ENCODE measurements at regions not wholly inside any gene's neighbourhood (a gene's known extent, or its start where the extent isn't known, plus 50 kb on each side); places are given as distances from the start of the nearest gene placed in this dataset.
A peak's percentile ranks its signal among the peaks of the same experiment; 100 is the strongest.

DNA sequence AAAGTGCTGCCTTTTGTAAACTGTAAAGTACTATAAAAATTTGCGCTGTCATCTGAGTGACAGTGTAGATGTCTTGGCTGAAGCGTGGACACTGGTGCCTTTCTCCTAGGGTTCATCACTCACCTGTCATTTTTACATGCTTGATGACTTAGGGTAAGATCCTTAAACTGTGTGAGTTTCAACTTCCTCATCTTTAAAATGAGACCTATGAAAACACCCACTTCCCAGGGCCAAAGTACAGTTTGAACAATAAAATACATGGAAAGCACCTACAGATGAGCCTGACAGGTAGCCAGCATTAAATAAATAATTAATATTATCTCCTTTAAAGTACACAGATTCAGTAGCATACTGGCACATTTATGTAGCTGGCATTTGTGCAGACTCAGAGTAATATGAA is 309.9 kb downstream of the CHRM3 start:
- no peaks in the 10 kb centered on the region for H3K9me3 ChIP-seq
- no peaks in the 10 kb centered on the region for H3K27me3 ChIP-seq
- TF ChIP-seq, protein P1, sequence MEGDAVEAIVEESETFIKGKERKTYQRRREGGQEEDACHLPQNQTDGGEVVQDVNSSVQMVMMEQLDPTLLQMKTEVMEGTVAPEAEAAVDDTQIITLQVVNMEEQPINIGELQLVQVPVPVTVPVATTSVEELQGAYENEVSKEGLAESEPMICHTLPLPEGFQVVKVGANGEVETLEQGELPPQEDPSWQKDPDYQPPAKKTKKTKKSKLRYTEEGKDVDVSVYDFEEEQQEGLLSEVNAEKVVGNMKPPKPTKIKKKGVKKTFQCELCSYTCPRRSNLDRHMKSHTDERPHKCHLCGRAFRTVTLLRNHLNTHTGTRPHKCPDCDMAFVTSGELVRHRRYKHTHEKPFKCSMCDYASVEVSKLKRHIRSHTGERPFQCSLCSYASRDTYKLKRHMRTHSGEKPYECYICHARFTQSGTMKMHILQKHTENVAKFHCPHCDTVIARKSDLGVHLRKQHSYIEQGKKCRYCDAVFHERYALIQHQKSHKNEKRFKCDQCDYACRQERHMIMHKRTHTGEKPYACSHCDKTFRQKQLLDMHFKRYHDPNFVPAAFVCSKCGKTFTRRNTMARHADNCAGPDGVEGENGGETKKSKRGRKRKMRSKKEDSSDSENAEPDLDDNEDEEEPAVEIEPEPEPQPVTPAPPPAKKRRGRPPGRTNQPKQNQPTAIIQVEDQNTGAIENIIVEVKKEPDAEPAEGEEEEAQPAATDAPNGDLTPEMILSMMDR (IDR thresholded peaks at IDR 0.05) = no peak
- intact Hi-C loops (cut with DNase I) = no loop called here
- ATAC-seq (no peak), DNase-seq (no peak)
- no peaks in the 10 kb centered on the region for H3K36me3 ChIP-seq
- H3K4me3 ChIP-seq = no peak overlapping the region
- H3K4me1 ChIP-seq = no peaks in the 10 kb centered on the region
- no peak overlapping the region for H3K27ac ChIP-seq

DNA sequence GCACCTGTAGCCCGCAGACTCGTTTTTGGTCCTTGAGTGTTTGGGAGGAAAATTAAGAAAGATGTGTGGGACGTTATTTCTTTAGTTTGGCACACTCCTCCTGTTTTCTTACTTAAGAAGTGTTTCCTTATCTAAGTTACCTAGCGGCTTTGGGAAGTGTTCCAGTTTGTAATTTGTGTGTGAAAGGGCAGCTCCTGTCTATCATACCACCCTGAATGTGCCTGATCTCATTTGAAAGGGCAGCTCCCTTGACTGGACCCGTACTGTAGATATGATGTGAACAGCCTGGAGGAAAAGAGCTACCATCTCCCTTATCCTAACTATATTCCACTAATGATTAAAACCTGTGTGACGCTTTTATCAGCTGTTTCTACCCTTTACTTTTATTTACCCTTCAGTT is 314.3 kb downstream of the CHRM3 start:
- DNase-seq (no peak), ATAC-seq (peak; percentile 43)
- TF ChIP-seq, protein P1 (IDR thresholded peaks at IDR 0.05) = no peak
- Histone ChIP-seq H3K4me3 (no peak overlapping the region), H3K27me3 (no peaks in the 10 kb centered on the region), H3K9me3 (no peaks in the 10 kb centered on the region), H3K36me3 (no peaks in the 10 kb centered on the region), H3K4me1 (no peaks in the 10 kb centered on the region), H3K27ac (no peak overlapping the region)
- intact Hi-C loops (cut with DNase I) = no loop called here

DNA sequence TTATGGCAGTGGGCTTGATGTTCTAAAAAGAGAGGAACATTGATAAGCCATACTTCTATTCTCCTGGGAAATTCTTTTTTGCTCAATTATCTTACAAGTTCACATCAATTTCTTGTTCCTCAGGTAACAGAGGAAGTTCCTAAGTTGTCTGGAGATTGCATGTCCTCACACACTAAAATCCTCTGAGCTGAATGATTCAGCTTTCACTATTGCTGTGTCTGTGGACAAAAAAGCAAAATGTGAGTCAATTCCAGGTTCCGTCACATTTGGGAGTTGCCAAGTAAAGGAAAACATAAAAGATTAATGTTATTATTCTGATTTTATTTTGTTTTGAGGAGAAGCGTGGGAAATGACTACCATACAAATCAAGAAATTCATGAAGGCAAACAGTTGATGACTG is 316.7 kb downstream of the CHRM3 start:
- DNase-seq (no peak), ATAC-seq (no peak)
- Histone ChIP-seq H3K36me3 (no peaks in the 10 kb centered on the region), H3K9me3 (no peaks in the 10 kb centered on the region), H3K4me1 (no peaks in the 10 kb centered on the region), H3K4me3 (no peak overlapping the region), H3K27ac (no peak overlapping the region), H3K27me3 (no peaks in the 10 kb centered on the region)
- intact Hi-C loops (cut with DNase I) = no loop called here
- TF ChIP-seq, protein P1 (IDR thresholded peaks at IDR 0.05) = no peak

DNA sequence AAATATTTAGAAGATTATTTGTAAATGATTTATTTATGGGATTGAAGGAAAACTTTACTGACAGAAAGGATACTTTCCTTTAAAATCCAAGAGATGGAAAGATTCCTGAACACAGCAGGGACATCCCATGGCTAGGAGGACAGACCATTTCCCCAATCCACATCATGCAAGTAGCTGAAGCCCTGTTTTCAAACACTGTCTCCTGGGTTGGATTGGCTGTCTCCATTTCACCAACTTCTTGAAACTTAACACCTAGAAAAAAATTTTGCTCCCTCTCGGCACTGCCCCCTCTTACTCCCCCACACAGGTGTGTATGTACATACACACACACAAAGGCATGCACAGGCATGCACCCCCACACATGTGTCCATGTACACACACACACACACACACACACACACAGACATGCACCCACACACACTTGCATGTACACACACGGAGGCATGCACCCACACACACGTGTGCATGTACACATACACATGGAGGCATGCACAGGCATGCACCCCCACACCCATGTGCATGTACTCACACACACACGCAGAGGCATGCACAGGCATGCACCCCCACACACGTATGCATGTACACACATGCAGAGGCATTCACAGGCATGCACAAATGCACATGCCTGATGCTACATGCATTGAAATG is 320.0 kb downstream of the CHRM3 start:
- intact Hi-C loops (cut with DNase I) = no loop called here

DNA sequence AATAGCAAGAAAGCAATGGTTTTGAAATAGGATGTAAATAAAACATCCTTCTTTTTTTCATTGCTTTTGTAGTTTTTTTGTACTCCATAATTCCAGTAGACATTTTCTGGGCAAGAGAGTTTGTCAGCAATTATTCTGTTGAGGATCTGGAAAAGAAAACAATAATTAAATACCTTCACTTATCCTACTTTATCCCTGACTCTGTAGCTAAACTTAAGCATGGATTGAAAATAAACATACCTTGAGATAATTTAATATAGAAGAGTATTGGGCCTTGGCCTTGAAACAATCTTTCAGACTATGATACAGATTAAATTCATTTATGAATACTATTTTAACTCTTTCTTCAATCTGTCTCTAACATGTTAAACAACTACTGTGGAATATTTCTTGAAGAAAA is 321.2 kb downstream of the CHRM3 start:
- DNase-seq (no peak), ATAC-seq (no peak)
- Histone ChIP-seq H3K4me1 (no peaks in the 10 kb centered on the region), H3K36me3 (no peaks in the 10 kb centered on the region), H3K9me3 (no peaks in the 10 kb centered on the region), H3K4me3 (no peak overlapping the region), H3K27ac (no peak overlapping the region), H3K27me3 (no peaks in the 10 kb centered on the region)
- intact Hi-C loops (cut with DNase I) = no loop called here
- TF ChIP-seq, protein P1 (IDR thresholded peaks at IDR 0.05) = no peak

More for the DNA sequence above, 320.0 kb downstream of the CHRM3 start:
- Histone ChIP-seq H3K4me1 (no peaks in the 10 kb centered on the region), H3K27ac (no peak overlapping the region), H3K9me3 (no peaks in the 10 kb centered on the region), H3K4me3 (no peak overlapping the region), H3K27me3 (no peaks in the 10 kb centered on the region), H3K36me3 (no peaks in the 10 kb centered on the region)
- TF ChIP-seq, protein P1 (IDR thresholded peaks at IDR 0.05) = no peak
- ATAC-seq (peak; percentile 20), DNase-seq (no peak)

DNA sequence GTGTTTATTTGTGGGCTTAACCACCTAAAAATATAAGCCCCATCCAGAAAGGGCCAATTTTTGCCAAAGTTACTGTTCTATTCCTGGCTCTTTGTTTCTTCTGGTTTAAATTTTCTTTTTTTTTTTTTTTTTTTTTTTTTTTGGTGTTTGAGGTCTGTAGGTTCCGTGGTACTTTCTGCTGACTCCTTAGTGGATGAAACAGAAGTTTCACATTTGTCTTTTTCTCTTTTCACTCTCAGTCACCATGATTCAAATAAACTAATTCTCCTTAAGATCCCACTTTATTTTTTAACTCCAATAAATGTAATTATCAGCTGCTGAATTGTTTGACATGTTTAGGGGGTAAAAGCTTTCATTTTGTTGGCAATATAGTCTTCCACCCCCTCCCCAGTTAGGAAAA is 322.3 kb downstream of the CHRM3 start:
- no peaks in the 10 kb centered on the region for H3K36me3 ChIP-seq
- intact Hi-C loops (cut with DNase I) = no loop called here
- ATAC-seq = no peak
- TF ChIP-seq, protein P1 (IDR thresholded peaks at IDR 0.05) = no peak
- H3K4me1 ChIP-seq = no peaks in the 10 kb centered on the region
- H3K27me3 ChIP-seq = no peaks in the 10 kb centered on the region
- no peak for DNase-seq
- no peak overlapping the region for H3K27ac ChIP-seq
- H3K9me3 ChIP-seq = no peaks in the 10 kb centered on the region
- no peak overlapping the region for H3K4me3 ChIP-seq

All from upper lobe of right lung (tissue), 1 donor.